ENCODE measurements at regions not wholly inside any gene's neighbourhood (a gene's known extent, or its start where the extent isn't known, plus 50 kb on each side); places are given as distances from the start of the nearest gene placed in this dataset.

GRCh38 chr18:39191931-39192330 is 1626.3 kb upstream of the CELF4 start:
- DNase-seq (ENCODE audit: low read depth) = no peak
- Histone ChIP-seq H3K9me3 (ENCODE audit: control insufficient read depth, low read length) (no peaks in the 10 kb centered on the region), H3K4me3 (ENCODE audit: low read length) (no peak overlapping the region), H3K9ac (ENCODE audit: low read length) (no peak overlapping the region), H3K36me3 (ENCODE audit: control insufficient read depth, insufficient read depth, low read length, severe bottlenecking) (no peaks in the 10 kb centered on the region), H3K27me3 (replicated peaks; ENCODE audit: control insufficient read depth, insufficient read depth, low read length) (no peaks in the 10 kb centered on the region), H3K4me1 (ENCODE audit: control insufficient read depth, insufficient read depth, low read length) (no peaks in the 10 kb centered on the region)

GRCh38 chr18:39191058-39191457 is 1625.5 kb upstream of the CELF4 start:
- H3K9me3 ChIP-seq (ENCODE audit: control insufficient read depth, low read length) = no peaks in the 10 kb centered on the region
- H3K4me3 ChIP-seq (ENCODE audit: low read length) = no peak overlapping the region
- no peaks in the 10 kb centered on the region for H3K4me1 ChIP-seq (ENCODE audit: control insufficient read depth, insufficient read depth, low read length)
- no peak overlapping the region for H3K9ac ChIP-seq (ENCODE audit: low read length)
- H3K36me3 ChIP-seq (ENCODE audit: control insufficient read depth, insufficient read depth, low read length, severe bottlenecking) = no peaks in the 10 kb centered on the region
- DNase-seq (ENCODE audit: low read depth) = no peak
- H3K27me3 ChIP-seq (replicated peaks; ENCODE audit: control insufficient read depth, insufficient read depth, low read length) = no peaks in the 10 kb centered on the region

- no peak overlapping the region for H3K4me3 ChIP-seq (ENCODE audit: low read length)
- H3K27me3 ChIP-seq (replicated peaks; ENCODE audit: control insufficient read depth, insufficient read depth, low read length) = no peaks in the 10 kb centered on the region
- no peaks in the 10 kb centered on the region for H3K4me1 ChIP-seq (ENCODE audit: control insufficient read depth, insufficient read depth, low read length)
- no peaks in the 10 kb centered on the region for H3K36me3 ChIP-seq (ENCODE audit: control insufficient read depth, insufficient read depth, low read length, severe bottlenecking)
- H3K9ac ChIP-seq (ENCODE audit: low read length) = no peak overlapping the region
- DNase-seq (ENCODE audit: low read depth) = no peak
- no peaks in the 10 kb centered on the region for H3K9me3 ChIP-seq (ENCODE audit: control insufficient read depth, low read length)
Measured at GRCh38 chr18:39190508-39190907, 1624.9 kb upstream of the CELF4 start.

- Histone ChIP-seq H3K9ac (ENCODE audit: low read length) (no peak overlapping the region), H3K27me3 (replicated peaks; ENCODE audit: control insufficient read depth, insufficient read depth, low read length) (no peaks in the 10 kb centered on the region), H3K4me1 (ENCODE audit: control insufficient read depth, insufficient read depth, low read length) (no peaks in the 10 kb centered on the region), H3K4me3 (ENCODE audit: low read length) (no peak overlapping the region), H3K36me3 (ENCODE audit: control insufficient read depth, insufficient read depth, low read length, severe bottlenecking) (no peaks in the 10 kb centered on the region), H3K9me3 (ENCODE audit: control insufficient read depth, low read length) (no peaks in the 10 kb centered on the region)
- DNase-seq (ENCODE audit: low read depth) = no peak
Measured at GRCh38 chr18:39188278-39188677, 1622.7 kb upstream of the CELF4 start.

- Histone ChIP-seq H3K9me3 (ENCODE audit: control insufficient read depth, low read length) (no peaks in the 10 kb centered on the region), H3K4me1 (ENCODE audit: control insufficient read depth, insufficient read depth, low read length) (no peaks in the 10 kb centered on the region)
Measured at GRCh38 chr18:39186008-39186407, 1620.4 kb upstream of the CELF4 start.

GRCh38 chr18:39184176-39184575 is 1618.6 kb upstream of the CELF4 start:
- Histone ChIP-seq H3K9ac (ENCODE audit: low read length) (no peak overlapping the region), H3K36me3 (ENCODE audit: control insufficient read depth, insufficient read depth, low read length, severe bottlenecking) (no peaks in the 10 kb centered on the region), H3K4me3 (ENCODE audit: low read length) (no peak overlapping the region), H3K4me1 (ENCODE audit: control insufficient read depth, insufficient read depth, low read length) (no peaks in the 10 kb centered on the region), H3K27me3 (replicated peaks; ENCODE audit: control insufficient read depth, insufficient read depth, low read length) (no peaks in the 10 kb centered on the region), H3K9me3 (ENCODE audit: control insufficient read depth, low read length) (no peaks in the 10 kb centered on the region)
- DNase-seq (ENCODE audit: low read depth) = no peak

More at GRCh38 chr18:39186008-39186407, 1620.4 kb upstream of the CELF4 start:
- no peak overlapping the region for H3K4me3 ChIP-seq (ENCODE audit: low read length)
- H3K9ac ChIP-seq (ENCODE audit: low read length) = no peak overlapping the region
- H3K36me3 ChIP-seq (ENCODE audit: control insufficient read depth, insufficient read depth, low read length, severe bottlenecking) = no peaks in the 10 kb centered on the region
- H3K27me3 ChIP-seq (replicated peaks; ENCODE audit: control insufficient read depth, insufficient read depth, low read length) = no peaks in the 10 kb centered on the region
- no peak for DNase-seq (ENCODE audit: low read depth)

GRCh38 chr18:39178166-39178565 is 1612.6 kb upstream of the CELF4 start:
- Histone ChIP-seq H3K36me3 (ENCODE audit: control insufficient read depth, insufficient read depth, low read length, severe bottlenecking) (no peaks in the 10 kb centered on the region), H3K4me3 (ENCODE audit: low read length) (no peak overlapping the region), H3K9me3 (ENCODE audit: control insufficient read depth, low read length) (peaks cover 7% of the 10 kb centered on the region), H3K9ac (ENCODE audit: low read length) (no peak overlapping the region), H3K4me1 (ENCODE audit: control insufficient read depth, insufficient read depth, low read length) (no peaks in the 10 kb centered on the region), H3K27me3 (replicated peaks; ENCODE audit: control insufficient read depth, insufficient read depth, low read length) (no peaks in the 10 kb centered on the region)
- peak; percentile 5 for DNase-seq (ENCODE audit: low read depth)

GRCh38 chr18:39172695-39173421 is 1607.3 kb upstream of the CELF4 start:
- H3K4me1 ChIP-seq (ENCODE audit: control insufficient read depth, insufficient read depth, low read length) = no peaks in the 10 kb centered on the region
- H3K4me3 ChIP-seq (ENCODE audit: low read length) = no peak overlapping the region
- no peaks in the 10 kb centered on the region for H3K27me3 ChIP-seq (replicated peaks; ENCODE audit: control insufficient read depth, insufficient read depth, low read length)
- peaks cover 7% of the 10 kb centered on the region for H3K9me3 ChIP-seq (ENCODE audit: control insufficient read depth, low read length)
- DNase-seq (ENCODE audit: low read depth) = no peak
- H3K36me3 ChIP-seq (ENCODE audit: control insufficient read depth, insufficient read depth, low read length, severe bottlenecking) = no peaks in the 10 kb centered on the region
- H3K9ac ChIP-seq (ENCODE audit: low read length) = no peak overlapping the region

- H3K9ac ChIP-seq (ENCODE audit: low read length) = no peak overlapping the region
- H3K4me3 ChIP-seq (ENCODE audit: low read length) = no peak overlapping the region
- H3K27me3 ChIP-seq (replicated peaks; ENCODE audit: control insufficient read depth, insufficient read depth, low read length) = no peaks in the 10 kb centered on the region
- no peaks in the 10 kb centered on the region for H3K36me3 ChIP-seq (ENCODE audit: control insufficient read depth, insufficient read depth, low read length, severe bottlenecking)
- H3K4me1 ChIP-seq (ENCODE audit: control insufficient read depth, insufficient read depth, low read length) = no peaks in the 10 kb centered on the region
- DNase-seq (ENCODE audit: low read depth) = no peak
- no peaks in the 10 kb centered on the region for H3K9me3 ChIP-seq (ENCODE audit: control insufficient read depth, low read length)
Measured at GRCh38 chr18:39168723-39169122, 1603.1 kb upstream of the CELF4 start.

GRCh38 chr18:39167990-39168389 is 1602.4 kb upstream of the CELF4 start:
- H3K4me1 ChIP-seq (ENCODE audit: control insufficient read depth, insufficient read depth, low read length) = no peaks in the 10 kb centered on the region
- no peak overlapping the region for H3K9ac ChIP-seq (ENCODE audit: low read length)
- no peaks in the 10 kb centered on the region for H3K9me3 ChIP-seq (ENCODE audit: control insufficient read depth, low read length)
- no peaks in the 10 kb centered on the region for H3K36me3 ChIP-seq (ENCODE audit: control insufficient read depth, insufficient read depth, low read length, severe bottlenecking)
- H3K4me3 ChIP-seq (ENCODE audit: low read length) = no peak overlapping the region
- no peak for DNase-seq (ENCODE audit: low read depth)
- no peaks in the 10 kb centered on the region for H3K27me3 ChIP-seq (replicated peaks; ENCODE audit: control insufficient read depth, insufficient read depth, low read length)

- DNase-seq (ENCODE audit: low read depth) = no peak
Measured at GRCh38 chr18:39166776-39167175, 1601.2 kb upstream of the CELF4 start.

More at GRCh38 chr18:39166776-39167175, 1601.2 kb upstream of the CELF4 start:
- no peak overlapping the region for H3K9ac ChIP-seq (ENCODE audit: low read length)
- no peaks in the 10 kb centered on the region for H3K4me1 ChIP-seq (ENCODE audit: control insufficient read depth, insufficient read depth, low read length)
- H3K4me3 ChIP-seq (ENCODE audit: low read length) = no peak overlapping the region
- no peaks in the 10 kb centered on the region for H3K36me3 ChIP-seq (ENCODE audit: control insufficient read depth, insufficient read depth, low read length, severe bottlenecking)
- no peaks in the 10 kb centered on the region for H3K27me3 ChIP-seq (replicated peaks; ENCODE audit: control insufficient read depth, insufficient read depth, low read length)
- no peaks in the 10 kb centered on the region for H3K9me3 ChIP-seq (ENCODE audit: control insufficient read depth, low read length)
